ENCODE measurements at regions not wholly inside any gene's neighbourhood (a gene's known extent, or its start where the extent isn't known, plus 50 kb on each side); places are given as distances from the start of the nearest gene placed in this dataset.

GRCh38 chr19:30898353-30899103 lies 450.7 kb downstream of the TSHZ3 start:
- intact Hi-C loops (cut with DNase I), result no loop called here
- ATAC-seq (no peak), DNase-seq (no peak)
- Histone ChIP-seq H3K4me3 (no peak overlapping the region), H3K27me3 (no peaks in the 10 kb centered on the region), H3K36me3 (replicated peaks in 1 of 2; ENCODE audit: insufficient read depth in 1 of 2, low read depth in 2 of 2) (no peaks in the 10 kb centered on the region), H3K9me3 (no peaks in the 10 kb centered on the region), H3K4me1 (no peaks in the 10 kb centered on the region), H3K27ac (no peak overlapping the region)
- no peak for TF ChIP-seq POLR2A (IDR thresholded peaks at IDR 0.05)
- TF ChIP-seq, protein P1, sequence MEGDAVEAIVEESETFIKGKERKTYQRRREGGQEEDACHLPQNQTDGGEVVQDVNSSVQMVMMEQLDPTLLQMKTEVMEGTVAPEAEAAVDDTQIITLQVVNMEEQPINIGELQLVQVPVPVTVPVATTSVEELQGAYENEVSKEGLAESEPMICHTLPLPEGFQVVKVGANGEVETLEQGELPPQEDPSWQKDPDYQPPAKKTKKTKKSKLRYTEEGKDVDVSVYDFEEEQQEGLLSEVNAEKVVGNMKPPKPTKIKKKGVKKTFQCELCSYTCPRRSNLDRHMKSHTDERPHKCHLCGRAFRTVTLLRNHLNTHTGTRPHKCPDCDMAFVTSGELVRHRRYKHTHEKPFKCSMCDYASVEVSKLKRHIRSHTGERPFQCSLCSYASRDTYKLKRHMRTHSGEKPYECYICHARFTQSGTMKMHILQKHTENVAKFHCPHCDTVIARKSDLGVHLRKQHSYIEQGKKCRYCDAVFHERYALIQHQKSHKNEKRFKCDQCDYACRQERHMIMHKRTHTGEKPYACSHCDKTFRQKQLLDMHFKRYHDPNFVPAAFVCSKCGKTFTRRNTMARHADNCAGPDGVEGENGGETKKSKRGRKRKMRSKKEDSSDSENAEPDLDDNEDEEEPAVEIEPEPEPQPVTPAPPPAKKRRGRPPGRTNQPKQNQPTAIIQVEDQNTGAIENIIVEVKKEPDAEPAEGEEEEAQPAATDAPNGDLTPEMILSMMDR (IDR thresholded peaks at IDR 0.05), result no peak
- WGBS, 2 donors, result 66 to 69% methylated on average over 5 of the region's 5 CpGs

DNA sequence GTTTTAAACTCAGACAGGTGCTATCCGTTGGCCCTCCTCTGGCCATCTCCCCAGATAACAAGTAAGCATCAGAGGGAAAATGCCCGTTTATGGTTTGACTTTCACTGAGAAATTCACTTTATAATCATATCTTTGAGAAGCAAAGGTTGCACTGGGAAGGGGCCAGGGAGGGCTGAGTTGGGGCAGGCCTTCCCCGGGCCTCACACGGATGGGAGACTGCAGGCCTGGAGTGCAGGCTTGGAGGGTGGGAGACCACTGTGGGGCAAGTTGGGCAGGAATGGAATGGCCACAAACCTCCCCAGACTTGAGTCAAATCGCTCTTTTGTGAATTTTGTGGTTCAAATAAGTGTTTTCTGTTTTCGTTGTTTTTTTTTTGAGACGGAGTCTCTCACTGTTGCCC lies 451.7 kb downstream of the TSHZ3 start:
- ATAC-seq (no peak), DNase-seq (no peak)
- 76 to 84% methylated on average over 7 of the region's 7 CpGs for WGBS, 2 donors
- no peak overlapping the region for H3K4me3 ChIP-seq
- H3K9me3 ChIP-seq, result no peaks in the 10 kb centered on the region
- H3K4me1 ChIP-seq, result no peaks in the 10 kb centered on the region
- H3K27me3 ChIP-seq, result no peaks in the 10 kb centered on the region
- no peaks in the 10 kb centered on the region for H3K36me3 ChIP-seq (replicated peaks in 1 of 2; ENCODE audit: insufficient read depth in 1 of 2, low read depth in 2 of 2)
- no peak for TF ChIP-seq POLR2A (IDR thresholded peaks at IDR 0.05)
- TF ChIP-seq, protein P1 (IDR thresholded peaks at IDR 0.05), result no peak
- no peak overlapping the region for H3K27ac ChIP-seq
- intact Hi-C loops (cut with DNase I), result no loop called here

GRCh38 chr19:30897034-30897433 lies 452.2 kb downstream of the TSHZ3 start:
- TF ChIP-seq, protein P1 (IDR thresholded peaks at IDR 0.05), result no peak
- TF ChIP-seq POLR2A (IDR thresholded peaks at IDR 0.05), result no peak
- H3K27me3 ChIP-seq, result no peaks in the 10 kb centered on the region
- no peak overlapping the region for H3K4me3 ChIP-seq
- WGBS, 2 donors, result 73 to 88% methylated on average over 3 of the region's 3 CpGs
- H3K27ac ChIP-seq, result no peak overlapping the region
- no peaks in the 10 kb centered on the region for H3K9me3 ChIP-seq
- H3K4me1 ChIP-seq, result no peaks in the 10 kb centered on the region
- H3K36me3 ChIP-seq (replicated peaks in 1 of 2; ENCODE audit: insufficient read depth in 1 of 2, low read depth in 2 of 2), result no peaks in the 10 kb centered on the region
- DNase-seq, result no peak
- no peak for ATAC-seq
- intact Hi-C loops (cut with DNase I), result no loop called here

DNA sequence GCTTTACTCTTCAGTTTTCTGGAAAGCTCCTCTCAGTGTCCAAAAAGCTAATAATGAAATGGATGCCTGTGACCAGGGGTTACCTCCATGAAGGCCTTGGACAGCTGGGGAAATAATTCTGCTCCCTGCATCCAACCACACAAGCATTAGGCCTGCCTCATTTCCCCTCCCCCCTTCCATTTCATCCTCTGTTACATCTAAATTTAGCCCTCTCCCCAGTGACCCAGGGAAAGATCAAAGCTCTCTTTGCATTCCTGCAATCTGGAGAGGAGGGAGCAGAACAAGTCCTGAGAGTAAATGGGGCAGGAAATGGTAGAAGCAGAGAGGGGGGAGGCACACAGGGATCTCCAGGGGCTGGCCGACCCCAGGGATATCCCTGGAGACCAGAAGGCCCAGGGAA lies 452.7 kb downstream of the TSHZ3 start:
- 18 to 21% methylated on average over 1 of the region's 1 CpG for WGBS, 2 donors
- DNase-seq, result no peak
- intact Hi-C loops (cut with DNase I), result no loop called here

More for the DNA sequence above, 452.7 kb downstream of the TSHZ3 start:
- ATAC-seq, result no peak
- H3K4me1 ChIP-seq, result no peaks in the 10 kb centered on the region
- H3K36me3 ChIP-seq (replicated peaks in 1 of 2; ENCODE audit: insufficient read depth in 1 of 2, low read depth in 2 of 2), result no peaks in the 10 kb centered on the region
- no peak for TF ChIP-seq POLR2A (IDR thresholded peaks at IDR 0.05)
- TF ChIP-seq, protein P1 (IDR thresholded peaks at IDR 0.05), result no peak
- no peak overlapping the region for H3K27ac ChIP-seq
- no peaks in the 10 kb centered on the region for H3K9me3 ChIP-seq
- H3K4me3 ChIP-seq, result no peak overlapping the region
- H3K27me3 ChIP-seq, result no peaks in the 10 kb centered on the region

All from body of pancreas (tissue), 4 donors.